ENCODE measurements at regions not wholly inside any gene's neighbourhood (a gene's known extent, or its start where the extent isn't known, plus 50 kb on each side); places are given as distances from the start of the nearest gene placed in this dataset.

DNA sequence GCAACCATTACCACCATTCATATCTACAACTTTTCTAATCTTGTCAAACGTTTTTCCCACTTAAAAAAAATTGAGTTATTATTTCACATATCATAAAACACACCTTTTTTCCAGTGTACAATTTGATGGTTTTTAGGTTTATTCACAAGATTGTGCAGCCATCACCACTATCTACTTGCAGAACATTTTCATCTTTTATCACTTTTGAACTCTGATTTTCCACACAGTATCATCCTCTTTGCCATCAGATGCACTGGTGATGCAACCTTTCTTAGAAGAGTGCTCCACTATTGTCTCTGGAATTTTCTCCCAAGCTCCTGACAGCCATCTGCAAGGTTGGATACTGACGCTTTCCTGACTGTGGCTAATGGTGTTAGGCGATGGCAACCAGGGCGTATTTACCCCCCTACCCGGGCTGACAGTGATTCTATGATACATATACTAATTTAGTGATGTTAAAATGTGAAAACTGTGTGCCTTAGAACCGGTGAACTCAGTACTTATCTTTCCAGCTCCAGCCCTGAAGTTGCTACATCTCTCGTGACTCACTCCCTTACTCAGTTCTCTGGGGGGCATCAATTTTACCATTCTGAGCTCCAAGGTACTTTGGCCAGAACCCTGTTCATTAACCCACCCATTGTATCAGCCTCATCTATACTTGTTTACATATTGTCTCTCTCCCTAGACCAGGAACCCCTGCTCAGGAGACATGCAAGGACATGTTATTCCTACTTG, 105.4 kb upstream of the SPRED2 start:
- DNase-seq (ENCODE audit: low read depth in 2 of 2), result no peak

DNA sequence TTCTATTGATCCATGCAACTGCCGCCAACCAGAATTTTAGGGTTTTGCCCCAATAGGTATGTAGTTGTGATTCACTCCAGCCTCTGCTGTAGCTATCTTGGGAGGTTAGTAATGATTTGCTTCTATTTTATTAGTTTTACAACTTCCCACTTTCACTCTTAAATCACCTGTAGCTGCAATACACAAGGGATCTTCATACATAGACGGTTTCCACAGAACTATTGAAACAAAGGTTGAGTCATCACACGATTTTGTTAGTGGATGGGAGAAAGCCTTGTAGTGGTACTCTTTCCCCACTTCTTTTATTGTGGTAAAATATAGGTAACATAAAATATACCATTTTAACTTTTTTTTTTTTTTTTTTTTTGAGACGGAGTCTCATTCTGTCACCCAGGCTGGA, 104.2 kb upstream of the SPRED2 start:
- DNase-seq (ENCODE audit: low read depth in 2 of 2), result no peak

DNA sequence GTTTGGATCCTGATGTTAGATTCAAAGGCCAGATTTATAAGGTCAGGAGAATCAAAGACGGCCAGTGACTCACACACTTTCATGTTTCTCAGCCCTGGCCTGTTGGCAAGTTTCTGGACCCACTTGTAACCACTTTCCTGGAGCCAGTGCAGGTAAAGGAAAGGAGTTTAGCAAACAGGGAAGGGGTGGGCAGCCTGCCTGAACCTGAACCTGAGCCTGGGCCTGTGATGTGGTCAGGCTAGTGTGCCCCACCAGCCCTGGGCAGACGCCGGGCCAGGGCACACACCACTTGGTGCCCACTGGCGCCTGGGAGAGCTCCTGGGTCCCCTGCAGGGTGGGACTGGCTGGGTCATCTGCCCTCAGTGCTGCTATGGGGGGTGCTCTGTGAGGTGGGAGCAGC, 100.5 kb upstream of the SPRED2 start:
- no peak for DNase-seq (ENCODE audit: low read depth in 2 of 2)

DNA sequence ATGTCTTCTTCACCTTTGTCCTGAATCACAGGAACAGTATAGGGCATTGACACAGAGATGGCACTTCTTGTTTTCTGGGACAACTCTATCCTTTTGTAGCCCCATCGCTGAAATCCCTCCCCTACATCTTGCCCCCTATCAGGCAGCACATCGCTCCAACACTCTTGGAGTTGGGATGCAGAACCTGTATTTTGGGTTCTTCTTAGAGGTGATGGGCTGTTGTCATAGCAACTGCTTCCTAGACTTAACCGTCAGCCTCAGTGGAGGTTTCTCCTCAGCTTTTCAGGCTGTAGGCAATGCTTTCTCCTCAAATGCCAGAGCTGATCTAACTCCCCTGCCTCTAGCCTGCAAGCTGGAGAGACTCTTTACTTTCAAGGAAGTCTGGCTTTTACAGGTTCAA, 99.9 kb upstream of the SPRED2 start:
- no peak for DNase-seq (ENCODE audit: low read depth in 2 of 2)

DNA sequence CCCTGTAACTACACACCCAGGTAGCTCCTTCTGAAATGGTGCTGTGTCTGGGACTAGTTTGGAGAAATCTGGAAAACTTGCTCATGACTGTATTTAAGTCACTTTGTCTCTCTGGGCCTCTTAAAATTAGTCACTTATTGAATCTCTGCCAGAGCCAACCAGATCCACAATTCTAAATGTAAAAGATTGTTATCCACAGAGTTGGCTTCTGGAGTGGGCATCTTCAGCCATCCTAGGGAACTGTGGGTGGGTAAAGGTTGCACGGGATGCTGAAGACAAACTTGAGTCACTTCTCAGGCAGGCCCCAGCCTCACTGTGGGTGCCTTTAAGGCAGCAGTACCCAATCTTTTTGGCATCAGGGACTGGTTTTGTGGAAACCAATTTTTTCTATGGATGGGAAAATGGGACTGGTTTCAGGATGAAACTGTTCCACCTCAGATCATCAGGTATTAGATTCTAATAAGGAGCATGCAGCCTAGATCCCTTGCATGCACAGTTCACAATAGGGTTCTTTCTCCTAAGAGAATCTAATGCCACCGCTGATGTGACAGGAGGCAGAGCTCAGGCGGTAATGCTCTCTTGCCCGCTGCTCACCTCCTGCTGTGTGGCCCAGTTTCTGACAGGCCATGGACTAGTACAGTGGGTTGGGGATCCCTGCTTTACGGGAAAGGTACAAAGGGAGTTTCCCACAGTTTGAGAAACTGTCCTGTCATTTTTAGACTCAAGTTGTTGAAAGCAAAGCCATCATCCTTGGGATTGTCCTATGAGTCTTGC, 98.3 kb upstream of the SPRED2 start:
- DNase-seq (ENCODE audit: low read depth in 2 of 2), result no peak

DNA sequence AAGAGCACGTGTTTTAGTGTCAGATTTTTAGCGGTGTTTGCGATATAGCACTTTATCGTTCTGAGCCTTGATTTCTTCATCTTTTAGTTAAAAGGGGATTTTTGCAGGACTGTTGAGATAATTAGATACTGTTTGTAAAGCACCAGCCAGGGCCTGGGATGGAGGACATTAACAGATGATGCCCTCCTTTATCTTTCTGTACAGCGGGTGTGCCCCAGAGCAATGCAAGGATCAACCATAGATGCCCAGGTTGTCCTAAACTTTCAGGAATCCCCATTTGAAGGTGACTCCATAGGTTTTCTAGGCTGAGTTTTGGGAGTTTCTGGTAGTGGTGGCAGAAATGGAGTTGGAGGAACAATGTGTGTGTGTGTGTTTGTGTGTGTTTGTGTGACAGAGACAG, 97.0 kb upstream of the SPRED2 start:
- DNase-seq (ENCODE audit: low read depth in 2 of 2), result no peak

DNA sequence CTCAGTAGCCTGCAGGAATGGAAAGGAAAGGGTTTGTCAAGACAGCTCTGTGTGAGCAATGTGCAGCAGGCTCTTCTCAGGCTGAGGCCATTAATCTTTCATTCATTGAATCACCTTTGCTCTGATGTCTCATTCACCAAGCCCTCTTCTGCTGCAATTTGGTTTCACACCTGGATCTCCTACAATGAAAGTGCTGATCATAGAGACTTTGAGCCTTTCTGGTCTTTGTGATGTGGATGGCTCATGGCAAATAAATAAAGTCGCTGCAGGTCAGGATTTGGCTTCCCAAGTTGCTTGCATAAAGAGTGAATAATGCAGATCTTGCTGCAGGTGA, 95.8 kb upstream of the SPRED2 start:
- no peak for DNase-seq (ENCODE audit: low read depth in 2 of 2)

DNA sequence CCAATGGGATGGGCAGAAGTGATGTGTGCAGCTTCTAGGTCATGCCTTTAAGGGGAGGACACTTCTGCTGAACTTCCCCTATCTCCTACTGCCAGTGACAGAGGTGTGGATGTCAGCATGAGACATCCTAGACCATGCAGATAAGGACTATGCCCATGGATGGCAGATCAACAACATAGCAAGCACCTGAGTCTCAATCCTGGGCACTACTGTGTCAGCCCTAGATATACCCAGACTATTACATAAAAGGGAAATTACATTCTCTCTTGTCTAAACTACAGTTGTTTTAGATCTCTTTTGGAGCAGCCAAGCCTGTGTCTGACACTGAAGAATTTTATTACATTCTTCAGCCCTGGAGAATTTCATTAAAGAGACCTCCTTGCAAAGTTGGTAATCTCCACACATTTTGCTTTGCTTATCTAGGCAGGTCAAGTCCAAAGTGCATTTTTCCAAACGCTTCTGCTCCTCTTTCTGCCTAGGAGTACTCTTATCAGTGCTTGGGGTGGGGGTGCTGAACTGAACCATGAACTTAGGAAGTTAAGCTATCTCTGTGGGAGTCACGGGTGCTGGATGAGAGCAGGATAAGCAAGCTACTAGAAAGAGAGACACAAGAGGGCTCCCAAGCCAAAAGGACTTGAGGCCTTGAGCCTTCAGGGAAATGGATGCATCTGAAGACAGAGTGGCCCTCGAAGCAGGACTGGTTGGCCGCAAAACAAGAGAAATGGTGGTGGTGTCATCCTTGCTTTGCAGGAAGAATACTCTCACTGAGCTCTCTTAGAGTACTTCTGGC, 95.2 kb upstream of the SPRED2 start:
- no peak for DNase-seq (ENCODE audit: low read depth in 2 of 2)

DNA sequence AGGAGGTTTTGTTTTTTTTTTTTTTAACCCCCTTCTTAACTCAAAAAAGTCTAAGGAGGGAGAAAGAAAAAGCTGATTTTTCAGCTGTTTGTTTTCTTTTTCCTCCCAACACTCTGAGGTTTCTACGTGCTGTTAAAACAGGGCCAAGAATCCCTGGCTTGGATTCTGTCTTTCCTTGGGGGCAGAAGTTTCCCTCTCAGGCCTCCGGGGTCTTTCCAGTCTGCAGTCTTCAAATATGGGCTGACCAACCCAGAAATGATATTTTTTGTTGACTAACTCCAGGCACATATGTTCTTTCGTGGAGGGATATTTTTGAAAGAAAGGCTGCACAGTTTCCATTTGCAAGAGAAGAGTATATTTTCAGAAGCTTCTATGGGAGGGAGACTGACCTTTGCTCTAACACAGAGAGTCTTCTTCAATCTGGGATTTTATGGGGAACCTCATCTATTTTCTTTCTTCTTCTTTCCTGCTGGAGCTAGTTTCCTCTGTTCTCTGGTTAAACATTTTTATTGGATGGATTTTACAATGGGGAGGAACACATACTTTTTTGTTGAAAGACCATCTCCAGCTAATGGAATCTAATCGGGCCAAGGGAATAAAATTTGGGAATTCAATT, 93.3 kb upstream of the SPRED2 start:
- DNase-seq (ENCODE audit: low read depth in 2 of 2), result no peak

DNA sequence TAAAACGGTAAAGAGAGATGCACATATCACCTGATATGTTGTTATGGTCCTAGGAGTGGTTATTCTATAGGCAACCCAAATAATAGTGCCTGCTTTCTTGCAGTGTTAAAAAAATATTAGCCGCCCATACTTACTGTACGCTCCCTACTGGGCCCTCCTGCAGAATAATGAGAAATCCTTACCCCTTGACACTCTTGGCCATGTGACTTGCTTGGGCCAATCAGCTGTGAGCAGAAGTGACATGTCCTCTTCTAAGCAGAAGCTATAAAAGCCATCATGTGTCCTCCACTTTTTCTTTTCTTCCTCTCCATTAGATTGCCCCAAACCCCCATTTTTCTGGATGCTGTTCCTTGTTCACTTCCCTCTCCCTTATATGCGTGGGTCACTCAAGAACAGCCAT, 90.5 kb upstream of the SPRED2 start:
- DNase-seq (ENCODE audit: low read depth in 2 of 2), result no peak

DNA sequence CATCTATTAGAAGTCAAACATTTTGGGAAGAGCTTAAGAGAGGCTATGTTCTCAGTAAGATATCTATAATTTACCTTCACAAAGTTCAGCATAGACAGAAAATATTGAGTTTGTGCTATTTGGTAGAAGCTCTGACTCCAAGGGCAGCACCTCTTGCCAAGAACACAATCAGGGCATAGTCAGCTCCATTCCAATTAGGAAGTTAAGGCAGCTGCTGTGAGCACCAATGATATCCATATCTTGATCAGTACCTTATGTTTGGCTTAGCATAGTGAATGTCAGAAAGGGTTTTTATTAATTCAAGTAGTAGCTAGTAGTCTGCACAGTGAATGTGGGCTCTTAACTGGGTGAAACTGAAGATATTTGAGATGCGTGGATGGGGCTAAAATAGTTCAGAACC, 86.4 kb upstream of the SPRED2 start:
- DNase-seq (ENCODE audit: low read depth in 2 of 2), result no peak

DNA sequence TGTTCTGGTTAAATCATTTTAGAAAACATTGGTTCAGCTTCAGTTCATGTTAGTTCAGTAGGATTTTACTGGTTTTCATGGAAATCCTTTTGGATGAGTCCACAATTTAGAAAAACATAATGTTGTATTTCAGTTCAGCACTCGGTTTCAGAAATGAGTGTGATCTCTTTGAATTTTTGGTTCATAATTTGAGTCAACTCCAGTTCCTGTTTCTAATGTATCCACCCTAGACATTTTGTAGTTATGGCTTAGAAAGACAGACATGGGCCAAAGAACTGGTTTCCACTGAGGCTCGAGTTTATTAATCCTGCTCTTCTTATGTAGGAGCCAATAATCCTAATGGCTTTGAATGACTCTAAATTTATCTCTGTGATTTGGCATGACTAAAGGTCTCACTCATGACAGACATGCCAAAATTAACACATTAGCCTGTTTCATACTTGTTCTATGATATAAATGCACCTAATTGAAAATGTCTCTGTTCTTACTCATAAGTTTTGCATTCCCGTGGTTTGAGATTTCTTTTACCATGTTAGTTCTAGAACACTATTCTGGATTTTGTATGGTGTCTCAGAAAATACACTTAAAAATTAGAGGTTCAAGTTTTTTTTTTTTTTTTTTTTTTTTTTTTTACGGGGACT, 82.3 kb upstream of the SPRED2 start:
- no peak for DNase-seq (ENCODE audit: low read depth in 2 of 2)

DNA sequence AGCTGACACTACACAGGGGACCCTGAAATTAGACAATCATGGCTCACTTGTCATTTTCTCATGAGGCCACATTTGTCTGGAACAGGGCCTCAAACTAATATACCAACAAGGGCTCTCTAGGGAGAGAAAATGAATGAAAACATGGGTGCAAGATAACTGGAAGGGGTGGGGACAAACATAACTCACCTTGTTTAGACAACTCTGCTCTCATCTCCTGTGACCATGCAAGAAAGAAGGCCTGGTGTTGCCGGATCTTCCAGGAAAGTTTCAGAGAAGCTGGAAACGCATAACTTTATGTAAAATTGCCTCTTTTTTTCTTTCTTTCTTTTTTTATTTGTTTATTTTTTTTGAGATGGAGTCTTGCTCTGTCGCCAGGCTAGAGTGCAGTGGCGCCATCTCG, 80.4 kb upstream of the SPRED2 start:
- DNase-seq (ENCODE audit: low read depth in 2 of 2), result no peak

DNA sequence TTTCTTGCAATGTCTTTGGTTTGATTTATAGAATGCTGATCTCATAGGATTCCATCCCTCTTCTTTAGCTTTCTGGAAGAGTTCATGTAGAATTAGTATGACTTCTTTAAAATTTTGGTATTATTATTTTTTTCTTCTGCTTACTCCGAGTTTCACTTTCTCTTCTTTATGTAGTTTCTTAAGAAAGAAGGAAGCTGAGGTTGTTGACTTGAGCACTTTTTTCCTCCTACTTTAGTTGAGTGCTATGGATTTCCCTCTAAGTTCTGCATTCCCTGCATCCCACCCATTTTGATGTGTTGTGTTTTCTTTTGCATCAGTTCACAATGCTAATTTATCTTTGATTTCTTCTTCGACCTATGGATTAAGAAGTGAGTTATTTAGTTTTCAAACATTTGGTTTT, 78.9 kb upstream of the SPRED2 start:
- DNase-seq (ENCODE audit: low read depth in 2 of 2), result no peak

DNA sequence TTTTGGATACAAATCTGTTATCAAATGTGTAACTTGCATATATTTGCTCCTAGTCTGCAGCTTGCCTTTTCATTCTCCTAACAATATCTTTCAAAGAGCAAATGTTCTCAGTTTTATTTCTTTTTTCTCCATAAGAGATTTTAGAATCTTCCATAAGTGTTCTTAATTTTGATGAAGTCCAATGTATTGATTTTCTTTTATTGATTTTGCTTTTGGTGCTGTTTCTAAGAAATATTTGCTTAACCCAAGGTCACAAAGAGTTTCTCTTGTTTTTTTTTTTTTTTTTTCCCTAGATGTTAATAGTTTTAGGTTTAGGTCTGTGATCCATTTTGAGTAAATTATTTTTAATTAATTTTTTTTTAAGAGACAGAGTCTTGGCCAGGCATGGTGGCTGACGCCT, 75.8 kb upstream of the SPRED2 start:
- no peak for DNase-seq (ENCODE audit: low read depth in 2 of 2)

DNA sequence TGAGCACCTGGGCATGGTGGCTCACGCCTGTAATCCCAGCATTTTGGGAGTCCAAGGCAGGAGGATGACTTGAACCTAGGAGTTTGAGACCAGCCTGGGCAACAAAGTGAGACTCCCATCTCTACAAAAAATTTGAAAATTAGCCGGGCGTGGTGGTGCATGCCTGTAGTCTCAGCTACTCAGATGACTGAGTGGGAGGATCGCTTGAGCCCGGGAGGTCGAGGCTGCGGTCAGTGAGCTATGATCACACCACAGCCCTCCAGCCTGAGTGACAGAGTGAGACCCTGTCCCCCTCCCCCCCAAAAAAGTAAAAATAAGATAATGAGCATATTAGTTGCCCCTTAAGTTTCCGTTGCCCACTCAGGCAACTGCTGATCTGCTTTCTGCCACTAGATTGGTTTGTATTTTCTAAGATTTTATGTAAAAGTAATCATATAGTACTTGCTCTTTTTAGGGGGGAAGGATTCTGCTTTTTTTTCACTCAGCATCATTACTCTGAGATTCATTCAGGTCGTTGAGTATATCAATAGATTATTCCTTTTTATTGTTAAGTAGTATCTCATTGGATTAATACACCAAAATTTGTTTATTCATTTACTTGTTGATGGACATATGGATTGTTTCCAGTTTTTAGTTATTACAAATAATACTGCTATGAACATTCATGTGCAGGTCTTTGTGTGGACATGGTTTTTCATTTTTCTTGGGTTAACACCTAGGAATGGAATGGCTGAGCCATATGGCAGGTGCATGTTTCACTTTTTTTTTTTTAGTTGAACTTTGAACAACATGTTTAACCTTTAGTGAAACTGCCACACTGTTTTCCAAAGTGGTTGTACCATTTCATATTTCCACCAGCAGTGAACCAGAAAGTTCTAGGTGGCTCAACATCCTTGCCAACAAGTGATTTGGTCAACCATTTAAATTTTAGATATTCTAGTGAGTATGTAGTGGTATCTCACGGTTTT, 75.0 kb upstream of the SPRED2 start:
- no peak for DNase-seq (ENCODE audit: low read depth in 2 of 2)

DNA sequence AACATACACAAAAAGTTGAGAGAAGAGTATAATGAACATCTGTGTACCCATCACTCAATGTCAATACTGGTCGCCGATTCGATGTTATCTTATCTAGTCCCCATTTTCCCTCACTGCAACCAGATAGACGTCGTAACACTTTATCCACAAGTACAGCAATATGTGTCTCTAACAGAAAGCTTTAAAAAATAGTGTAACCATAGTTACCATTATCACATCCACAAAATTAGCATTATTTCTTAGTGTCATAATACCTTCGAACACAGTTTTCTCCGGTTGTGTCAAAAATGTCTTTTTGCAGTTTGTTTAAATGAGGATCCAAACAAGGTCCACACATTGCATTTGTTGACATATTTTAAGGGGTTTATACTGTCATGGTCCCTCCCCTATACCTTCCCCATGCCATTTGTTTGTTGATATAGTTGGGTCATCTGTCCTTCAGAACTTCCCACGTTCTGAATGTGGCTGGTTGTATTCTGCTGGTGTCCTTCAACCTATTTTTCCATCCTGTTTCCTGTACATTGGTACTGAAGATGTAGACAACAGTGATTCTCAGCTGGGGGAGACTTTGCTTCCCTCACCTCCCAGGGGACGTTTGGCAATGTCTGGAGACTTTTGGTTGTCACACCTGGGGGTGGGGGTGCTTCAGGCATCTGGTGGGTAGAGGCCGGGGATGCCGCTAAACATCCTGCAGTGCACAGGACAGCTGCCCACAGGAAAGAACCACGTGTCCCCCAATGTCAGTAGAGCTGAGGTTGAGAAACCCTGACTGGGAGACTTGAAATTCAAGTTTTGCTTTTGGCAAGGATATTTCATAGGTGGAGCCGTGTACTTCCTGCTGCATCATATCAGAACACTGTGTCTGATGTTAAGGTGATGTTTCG, 72.7 kb upstream of the SPRED2 start:
- no peak for DNase-seq (ENCODE audit: low read depth in 2 of 2)

DNA sequence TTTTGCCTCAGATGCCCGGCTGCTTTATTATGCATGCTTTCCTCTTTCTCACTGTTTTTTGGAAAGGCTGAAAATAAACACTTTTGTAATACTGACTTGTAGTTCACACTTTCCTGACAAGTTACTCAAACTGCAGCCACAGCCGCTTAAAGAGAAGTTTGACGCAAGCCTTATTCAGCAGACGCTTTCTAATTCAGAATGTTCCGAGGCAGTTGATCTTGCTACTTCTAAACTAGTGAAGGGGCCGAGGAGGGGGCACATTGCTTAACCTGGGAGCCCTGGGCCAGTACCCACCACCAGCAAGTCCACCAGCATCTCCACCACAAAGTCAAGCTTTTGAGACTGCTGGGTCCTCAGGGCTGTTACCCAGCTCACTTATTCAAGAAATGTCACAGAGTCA, 71.8 kb upstream of the SPRED2 start:
- no peak for DNase-seq (ENCODE audit: low read depth in 2 of 2)

DNA sequence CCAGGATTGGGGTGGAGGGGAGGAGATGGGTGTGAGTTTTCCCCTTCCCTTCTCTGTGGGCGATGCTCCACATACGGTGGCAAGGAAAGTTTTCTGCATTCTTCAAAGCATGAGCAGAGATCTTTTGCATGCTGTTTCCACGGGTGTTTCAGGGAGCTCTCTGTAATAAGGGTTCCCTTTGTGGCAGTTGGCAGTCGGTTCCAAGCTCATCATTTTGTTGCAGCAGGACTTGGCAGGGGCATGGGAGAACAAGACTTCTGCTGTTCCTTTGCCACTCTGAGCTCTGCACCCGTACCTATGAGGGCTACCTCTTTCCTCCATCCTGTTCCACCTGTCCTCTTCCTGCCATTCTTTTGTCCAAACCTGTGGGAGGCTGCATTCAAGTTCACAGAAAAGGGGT, 71.3 kb upstream of the SPRED2 start:
- no peak for DNase-seq (ENCODE audit: low read depth in 2 of 2)

DNA sequence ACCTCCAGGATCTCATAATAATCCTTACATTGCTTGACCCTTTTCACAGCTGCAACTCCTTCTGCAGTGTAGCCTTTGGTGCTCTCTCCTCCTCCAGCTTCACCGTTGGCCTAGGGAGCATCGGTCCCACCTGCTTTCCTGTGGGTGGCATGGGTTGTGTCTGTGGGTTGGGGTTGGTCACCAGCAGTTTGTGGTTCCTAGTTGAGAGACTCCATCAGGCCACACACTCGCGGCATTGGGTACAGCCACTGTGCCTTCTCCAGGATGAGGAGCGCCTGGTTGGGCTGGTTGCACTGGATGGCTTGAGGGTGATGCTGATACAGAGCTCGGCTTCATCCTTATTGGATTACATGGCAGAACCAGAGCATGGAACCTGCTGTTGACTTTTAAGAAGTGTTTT, 69.4 kb upstream of the SPRED2 start:
- DNase-seq (ENCODE audit: low read depth in 2 of 2), result no peak

All from stimulated activated CD8-positive, alpha-beta memory T cell treated with anti-CD3 and anti-CD28 coated beads, Interleukin-2, amount 100 ng/mL, for 48 hours (primary cell).